ENCODE measurements at regions not wholly inside any gene's neighbourhood (a gene's known extent, or its start where the extent isn't known, plus 50 kb on each side); places are given as distances from the start of the nearest gene placed in this dataset.

- no peak for TF ChIP-seq TEAD4 (IDR thresholded peaks at IDR 0.05)
- no peak for TF ChIP-seq CEBPB (IDR thresholded peaks at IDR 0.05)
- TF ChIP-seq EGR1 (IDR thresholded peaks at IDR 0.05), result no peak
- no peak for TF ChIP-seq TCF12 (IDR thresholded peaks at IDR 0.05; ENCODE audit: low read depth)
- TF ChIP-seq REST (IDR thresholded peaks at IDR 0.05; ENCODE audit: low read depth), result no peak
- no peak for TF ChIP-seq EP300 (IDR thresholded peaks at IDR 0.05; ENCODE audit: borderline replicate concordance)
- TF ChIP-seq MAX (IDR thresholded peaks at IDR 0.05), result no peak
- no peak for TF ChIP-seq ZBTB7A (IDR thresholded peaks at IDR 0.05; ENCODE audit: low read depth)
- no peak for TF ChIP-seq RAD21 (IDR thresholded peaks at IDR 0.05; ENCODE audit: low read depth)
These were observed 227.7 kb downstream of the MYLK4 start for GRCh38 chr6:2523061-2523460.
